ENCODE measurements at regions not wholly inside any gene's neighbourhood (a gene's known extent, or its start where the extent isn't known, plus 50 kb on each side); places are given as distances from the start of the nearest gene placed in this dataset.

GRCh38 chr6:130752267-130752666, 74.9 kb upstream of the SMLR1 start:
- H3K9me3 Mint-ChIP-seq: peaks cover 7% of the 10 kb centered on the region
- TF ChIP-seq EZH2 (IDR thresholded peaks at IDR 0.05): no peak
- no peak for TF ChIP-seq EZH2phosphoT487 (IDR thresholded peaks at IDR 0.05)
- no peak for TF ChIP-seq CTCF (IDR thresholded peaks at IDR 0.05)
- no peaks in the 10 kb centered on the region for H3K36me3 ChIP-seq

GRCh38 chr6:130754786-130755367, 72.3 kb upstream of the SMLR1 start:
- TF ChIP-seq CTCF (IDR thresholded peaks at IDR 0.05) (no peak), EZH2phosphoT487 (IDR thresholded peaks at IDR 0.05) (no peak), EZH2 (IDR thresholded peaks at IDR 0.05) (no peak)
- Histone ChIP-seq H3K36me3 (no peaks in the 10 kb centered on the region), H3K27me3 (no peaks in the 10 kb centered on the region), H2AFZ (replicated peaks) (no peak overlapping the region), H3F3A (ENCODE audit: low read depth) (no peaks in the 10 kb centered on the region), H3K9me3 (ENCODE audit: low read depth) (no peaks in the 10 kb centered on the region), H3K27ac (no peak overlapping the region), H3K79me2 (ENCODE audit: low read depth) (no peaks in the 10 kb centered on the region), H3K4me2 (no peak overlapping the region), H3K4me3 (no peak overlapping the region), H3K9ac (no peak overlapping the region), H3K4me1 (no peaks in the 10 kb centered on the region), H4K20me1 (ENCODE audit: low read depth) (no peaks in the 10 kb centered on the region)
- Mint-ChIP-seq H3K9me3 (peaks cover 2% of the 10 kb centered on the region), H3K4me1 (no peaks in the 10 kb centered on the region), H3K27me3 (ENCODE audit: insufficient read depth, low read depth) (peaks cover 3% of the 10 kb centered on the region), H3K27ac (no peak overlapping the region), H3K36me3 (peaks cover 2% of the 10 kb centered on the region), H3K4me3 (no peak overlapping the region)
- DNase-seq (ENCODE audit: low spot score): no peak

More at GRCh38 chr6:130752267-130752666, 74.9 kb upstream of the SMLR1 start:
- no peak for DNase-seq (ENCODE audit: low spot score)
- H3K27me3 ChIP-seq: no peaks in the 10 kb centered on the region
- H3K4me2 ChIP-seq: no peak overlapping the region
- H3K9me3 ChIP-seq (ENCODE audit: low read depth): no peaks in the 10 kb centered on the region
- no peak overlapping the region for H3K27ac ChIP-seq
- no peaks in the 10 kb centered on the region for H3K79me2 ChIP-seq (ENCODE audit: low read depth)
- H2AFZ ChIP-seq (replicated peaks): no peak overlapping the region
- no peaks in the 10 kb centered on the region for H3F3A ChIP-seq (ENCODE audit: low read depth)
- no peaks in the 10 kb centered on the region for H3K4me1 ChIP-seq
- no peak overlapping the region for H3K4me3 ChIP-seq
- H3K27ac Mint-ChIP-seq: no peak overlapping the region
- peaks cover 3% of the 10 kb centered on the region for H3K27me3 Mint-ChIP-seq (ENCODE audit: insufficient read depth, low read depth)
- no peak overlapping the region for H3K4me3 Mint-ChIP-seq
- H3K36me3 Mint-ChIP-seq: peaks cover 4% of the 10 kb centered on the region
- no peaks in the 10 kb centered on the region for H4K20me1 ChIP-seq (ENCODE audit: low read depth)
- no peaks in the 10 kb centered on the region for H3K4me1 Mint-ChIP-seq
- H3K9ac ChIP-seq: no peak overlapping the region

GRCh38 chr6:130755368-130756034, 71.7 kb upstream of the SMLR1 start:
- Histone ChIP-seq H3K9ac (no peak overlapping the region), H3F3A (ENCODE audit: low read depth) (no peaks in the 10 kb centered on the region), H4K20me1 (ENCODE audit: low read depth) (no peaks in the 10 kb centered on the region), H3K4me1 (no peaks in the 10 kb centered on the region), H3K36me3 (no peaks in the 10 kb centered on the region), H3K79me2 (ENCODE audit: low read depth) (no peaks in the 10 kb centered on the region), H3K27me3 (no peaks in the 10 kb centered on the region), H3K4me2 (no peak overlapping the region), H3K9me3 (ENCODE audit: low read depth) (no peaks in the 10 kb centered on the region), H3K27ac (no peak overlapping the region), H3K4me3 (no peak overlapping the region), H2AFZ (replicated peaks) (no peak overlapping the region)
- peaks cover 3% of the 10 kb centered on the region for H3K27me3 Mint-ChIP-seq (ENCODE audit: insufficient read depth, low read depth)
- H3K9me3 Mint-ChIP-seq: peaks cover 2% of the 10 kb centered on the region
- no peak for DNase-seq (ENCODE audit: low spot score)
- no peak for TF ChIP-seq EZH2 (IDR thresholded peaks at IDR 0.05)
- TF ChIP-seq EZH2phosphoT487 (IDR thresholded peaks at IDR 0.05): no peak
- no peak for TF ChIP-seq CTCF (IDR thresholded peaks at IDR 0.05)
- H3K4me1 Mint-ChIP-seq: no peaks in the 10 kb centered on the region
- no peak overlapping the region for H3K4me3 Mint-ChIP-seq
- peaks cover 2% of the 10 kb centered on the region for H3K36me3 Mint-ChIP-seq
- H3K27ac Mint-ChIP-seq: no peak overlapping the region
